ENCODE measurements at regions not wholly inside any gene's neighbourhood (a gene's known extent, or its start where the extent isn't known, plus 50 kb on each side); places are given as distances from the start of the nearest gene placed in this dataset.

DNA sequence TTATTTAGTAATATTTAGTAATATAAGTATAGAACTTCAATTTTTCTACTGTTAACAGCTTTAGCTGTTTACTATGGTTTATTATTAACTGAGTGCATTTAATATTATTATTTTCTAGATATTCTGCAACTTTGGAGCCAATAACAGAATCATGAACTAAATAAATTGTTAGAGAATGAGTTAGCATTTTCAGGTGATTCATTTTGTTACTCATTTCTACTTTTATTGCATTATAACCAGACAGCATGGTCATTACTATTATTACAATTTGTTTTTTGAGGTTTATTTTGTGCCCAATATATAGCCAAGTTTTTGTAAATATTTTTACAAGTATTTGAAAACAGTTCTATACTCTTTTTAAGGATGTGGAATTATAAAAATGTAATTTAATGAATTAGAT, 279.6 kb downstream of the SQOR start:
- no peak for TF ChIP-seq TCF12 (IDR thresholded peaks at IDR 0.05; ENCODE audit: low read depth)
- TF ChIP-seq TEAD4 (IDR thresholded peaks at IDR 0.05) = no peak
- TF ChIP-seq NFIC (IDR thresholded peaks at IDR 0.05) = no peak
- no peak for TF ChIP-seq TAF1 (IDR thresholded peaks at IDR 0.05; ENCODE audit: low read depth)
- TF ChIP-seq ZBTB7A (IDR thresholded peaks at IDR 0.05; ENCODE audit: low read depth) = no peak
- no peak for TF ChIP-seq RAD21 (IDR thresholded peaks at IDR 0.05; ENCODE audit: low read depth)
- TF ChIP-seq EGR1 (IDR thresholded peaks at IDR 0.05) = no peak
- TF ChIP-seq FOXM1 (IDR thresholded peaks at IDR 0.05; ENCODE audit: borderline replicate concordance, low read depth) = no peak
- no peak for TF ChIP-seq EP300 (IDR thresholded peaks at IDR 0.05; ENCODE audit: borderline replicate concordance)
- TF ChIP-seq YY1 (IDR thresholded peaks at IDR 0.05; ENCODE audit: low read depth) = no peak
- TF ChIP-seq, protein P1, sequence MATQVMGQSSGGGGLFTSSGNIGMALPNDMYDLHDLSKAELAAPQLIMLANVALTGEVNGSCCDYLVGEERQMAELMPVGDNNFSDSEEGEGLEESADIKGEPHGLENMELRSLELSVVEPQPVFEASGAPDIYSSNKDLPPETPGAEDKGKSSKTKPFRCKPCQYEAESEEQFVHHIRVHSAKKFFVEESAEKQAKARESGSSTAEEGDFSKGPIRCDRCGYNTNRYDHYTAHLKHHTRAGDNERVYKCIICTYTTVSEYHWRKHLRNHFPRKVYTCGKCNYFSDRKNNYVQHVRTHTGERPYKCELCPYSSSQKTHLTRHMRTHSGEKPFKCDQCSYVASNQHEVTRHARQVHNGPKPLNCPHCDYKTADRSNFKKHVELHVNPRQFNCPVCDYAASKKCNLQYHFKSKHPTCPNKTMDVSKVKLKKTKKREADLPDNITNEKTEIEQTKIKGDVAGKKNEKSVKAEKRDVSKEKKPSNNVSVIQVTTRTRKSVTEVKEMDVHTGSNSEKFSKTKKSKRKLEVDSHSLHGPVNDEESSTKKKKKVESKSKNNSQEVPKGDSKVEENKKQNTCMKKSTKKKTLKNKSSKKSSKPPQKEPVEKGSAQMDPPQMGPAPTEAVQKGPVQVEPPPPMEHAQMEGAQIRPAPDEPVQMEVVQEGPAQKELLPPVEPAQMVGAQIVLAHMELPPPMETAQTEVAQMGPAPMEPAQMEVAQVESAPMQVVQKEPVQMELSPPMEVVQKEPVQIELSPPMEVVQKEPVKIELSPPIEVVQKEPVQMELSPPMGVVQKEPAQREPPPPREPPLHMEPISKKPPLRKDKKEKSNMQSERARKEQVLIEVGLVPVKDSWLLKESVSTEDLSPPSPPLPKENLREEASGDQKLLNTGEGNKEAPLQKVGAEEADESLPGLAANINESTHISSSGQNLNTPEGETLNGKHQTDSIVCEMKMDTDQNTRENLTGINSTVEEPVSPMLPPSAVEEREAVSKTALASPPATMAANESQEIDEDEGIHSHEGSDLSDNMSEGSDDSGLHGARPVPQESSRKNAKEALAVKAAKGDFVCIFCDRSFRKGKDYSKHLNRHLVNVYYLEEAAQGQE (IDR thresholded peaks at IDR 0.05; ENCODE audit: low read depth) = no peak
- TF ChIP-seq, protein P2, sequence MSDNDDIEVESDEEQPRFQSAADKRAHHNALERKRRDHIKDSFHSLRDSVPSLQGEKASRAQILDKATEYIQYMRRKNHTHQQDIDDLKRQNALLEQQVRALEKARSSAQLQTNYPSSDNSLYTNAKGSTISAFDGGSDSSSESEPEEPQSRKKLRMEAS (IDR thresholded peaks at IDR 0.05) = no peak
- TF ChIP-seq CREB1 (IDR thresholded peaks at IDR 0.05; ENCODE audit: low read depth) = no peak

DNA sequence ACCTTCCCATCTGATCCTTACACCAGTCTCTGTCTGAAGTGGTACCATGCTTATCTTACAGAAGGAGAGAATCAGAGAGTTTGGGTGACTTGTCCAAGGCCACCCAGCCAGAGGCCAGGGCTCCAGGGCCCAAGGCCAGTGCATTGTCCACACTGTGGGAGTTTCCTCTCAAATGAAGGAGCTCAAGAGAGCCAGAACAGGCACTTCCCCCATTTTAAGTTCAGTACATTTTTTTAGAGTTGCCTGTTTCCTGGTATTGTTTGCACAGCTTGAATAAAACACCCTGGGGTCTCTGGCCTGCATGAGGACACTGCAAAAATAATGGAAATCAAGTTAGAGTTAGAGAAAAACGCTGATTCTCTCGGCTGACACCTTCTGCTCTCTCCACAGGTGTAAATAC, 284.0 kb downstream of the SQOR start:
- TF ChIP-seq CREB1 (IDR thresholded peaks at IDR 0.05; ENCODE audit: low read depth) (no peak), NFIC (IDR thresholded peaks at IDR 0.05) (no peak), EGR1 (IDR thresholded peaks at IDR 0.05) (no peak), EP300 (IDR thresholded peaks at IDR 0.05; ENCODE audit: borderline replicate concordance) (no peak), TEAD4 (IDR thresholded peaks at IDR 0.05) (no peak), TCF12 (IDR thresholded peaks at IDR 0.05; ENCODE audit: low read depth) (no peak), TAF1 (IDR thresholded peaks at IDR 0.05; ENCODE audit: low read depth) (no peak), FOXM1 (IDR thresholded peaks at IDR 0.05; ENCODE audit: borderline replicate concordance, low read depth) (no peak), YY1 (IDR thresholded peaks at IDR 0.05; ENCODE audit: low read depth) (no peak), ZBTB7A (IDR thresholded peaks at IDR 0.05; ENCODE audit: low read depth) (no peak), CEBPB (IDR thresholded peaks at IDR 0.05) (no peak), RAD21 (IDR thresholded peaks at IDR 0.05; ENCODE audit: low read depth) (no peak)
- TF ChIP-seq, protein P1 (IDR thresholded peaks at IDR 0.05; ENCODE audit: low read depth) = no peak
- TF ChIP-seq, protein P3, sequence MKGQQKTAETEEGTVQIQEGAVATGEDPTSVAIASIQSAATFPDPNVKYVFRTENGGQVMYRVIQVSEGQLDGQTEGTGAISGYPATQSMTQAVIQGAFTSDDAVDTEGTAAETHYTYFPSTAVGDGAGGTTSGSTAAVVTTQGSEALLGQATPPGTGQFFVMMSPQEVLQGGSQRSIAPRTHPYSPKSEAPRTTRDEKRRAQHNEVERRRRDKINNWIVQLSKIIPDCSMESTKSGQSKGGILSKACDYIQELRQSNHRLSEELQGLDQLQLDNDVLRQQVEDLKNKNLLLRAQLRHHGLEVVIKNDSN (IDR thresholded peaks at IDR 0.05) = no peak
- TF ChIP-seq, protein P2 (IDR thresholded peaks at IDR 0.05) = no peak

DNA sequence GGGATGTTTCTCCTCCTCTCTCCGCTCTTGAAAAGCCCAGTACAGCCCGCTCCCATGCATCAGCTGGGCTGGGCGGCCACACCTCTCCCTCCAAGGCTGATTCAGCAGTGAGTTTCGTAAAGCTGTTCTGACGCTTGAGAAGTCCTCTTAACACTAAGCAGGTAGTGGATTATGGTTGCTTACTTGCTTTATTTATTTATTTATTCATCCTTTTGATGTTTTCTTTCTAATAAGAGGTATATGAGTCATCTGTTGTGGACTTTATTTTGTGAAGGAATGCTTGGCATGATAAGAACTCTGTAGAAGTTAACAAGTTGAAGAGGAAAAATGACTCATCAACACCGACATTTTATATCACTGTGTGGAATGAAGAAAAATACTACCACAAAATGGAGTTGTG, 285.0 kb downstream of the SQOR start:
- TF ChIP-seq, protein P1 (IDR thresholded peaks at IDR 0.05; ENCODE audit: low read depth) = no peak
- 0 out of 2 replicates have a peak, but pooled peaks have one; percentile 17 for TF ChIP-seq YY1 (IDR thresholded peaks at IDR 0.05; ENCODE audit: low read depth)
- TF ChIP-seq, protein P2 (IDR thresholded peaks at IDR 0.05) = no peak

DNA sequence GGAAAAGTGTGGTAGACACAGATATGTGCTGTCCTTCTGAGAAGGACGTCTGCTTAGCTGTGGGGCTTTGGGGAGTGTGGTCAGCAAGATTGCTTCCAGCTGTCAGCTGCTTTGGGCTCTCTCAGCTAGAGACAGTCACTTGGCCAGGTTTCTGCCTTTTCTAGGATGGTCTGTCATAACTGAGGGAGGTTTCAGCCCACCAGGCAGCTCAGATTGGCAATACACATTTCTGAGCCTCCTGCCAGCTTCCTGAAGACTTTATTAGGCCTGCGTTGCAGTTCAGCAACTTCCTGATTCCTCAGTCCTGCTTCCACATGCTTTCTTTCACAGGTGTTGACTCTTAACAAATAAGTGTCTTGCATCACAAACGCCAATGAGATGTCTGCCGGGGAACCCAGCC, 286.5 kb downstream of the SQOR start:
- no peak for TF ChIP-seq CREB1 (IDR thresholded peaks at IDR 0.05; ENCODE audit: low read depth)
- no peak for TF ChIP-seq TCF12 (IDR thresholded peaks at IDR 0.05; ENCODE audit: low read depth)
- no peak for TF ChIP-seq FOXM1 (IDR thresholded peaks at IDR 0.05; ENCODE audit: borderline replicate concordance, low read depth)
- TF ChIP-seq EP300 (IDR thresholded peaks at IDR 0.05; ENCODE audit: borderline replicate concordance) = no peak
- TF ChIP-seq EGR1 (IDR thresholded peaks at IDR 0.05) = no peak
- TF ChIP-seq, protein P3 (IDR thresholded peaks at IDR 0.05) = no peak
- TF ChIP-seq TAF1 (IDR thresholded peaks at IDR 0.05; ENCODE audit: low read depth) = no peak
- TF ChIP-seq, protein P1 (IDR thresholded peaks at IDR 0.05; ENCODE audit: low read depth) = no peak
- TF ChIP-seq, protein P2 (IDR thresholded peaks at IDR 0.05) = no peak
- TF ChIP-seq CEBPB (IDR thresholded peaks at IDR 0.05) = no peak
- TF ChIP-seq ZBTB7A (IDR thresholded peaks at IDR 0.05; ENCODE audit: low read depth) = no peak
- TF ChIP-seq TEAD4 (IDR thresholded peaks at IDR 0.05) = no peak
- TF ChIP-seq NFIC (IDR thresholded peaks at IDR 0.05) = no peak
- no peak for TF ChIP-seq YY1 (IDR thresholded peaks at IDR 0.05; ENCODE audit: low read depth)
- TF ChIP-seq RAD21 (IDR thresholded peaks at IDR 0.05; ENCODE audit: low read depth) = no peak
